Spleen (tissue), 11 donors: ENCODE measurements at regions not wholly inside any gene's neighbourhood (a gene's known extent, or its start where the extent isn't known, plus 50 kb on each side); places are given as distances from the start of the nearest gene placed in this dataset.

ENCODE experiments used
- DNase-seq: peaks from one replicate; pipeline ENCODE4 v3.0.0-alpha.2; 2020
- H3K27ac ChIP-seq, 8 donors: fragments of 200-600 bp; sonication (generic) in 7 of 8; 1 replicate in 4 of 8; 2 replicates in 4 of 8; pipeline versions ENCODE4 v1.5.0 to v1.8.0; 2016 to 2021; ENCODE audit warnings: inconsistent platforms in 4 of 8, mild to moderate bottlenecking in 4 of 8, moderate library complexity in 1 of 8
- H3K27me3 ChIP-seq, 7 donors: fragments of 200-600 bp; sonication (generic) in 6 of 7; replicated peaks in 1 of 7; 1 replicate in 4 of 7; 2 replicates in 3 of 7; pipeline versions ENCODE4 v1.5.0 to v1.8.0; 2016 to 2021; ENCODE audit warnings: inconsistent platforms in 3 of 7, mild to moderate bottlenecking in 1 of 7
- H3K36me3 ChIP-seq, 6 donors: fragments of 200-600 bp; sonication (generic) in 5 of 6; 1 replicate in 4 of 6; 2 replicates in 2 of 6; pipeline versions ENCODE4 v1.5.0 to v1.8.0; 2016 to 2021; ENCODE audit warnings: inconsistent platforms in 2 of 6
- H3K4me1 ChIP-seq, 6 donors: fragments of 200-600 bp; sonication (generic) in 5 of 6; 1 replicate in 3 of 6; 2 replicates in 3 of 6; pipeline versions ENCODE4 v1.5.0 to v1.8.0; 2016 to 2021; ENCODE audit warnings: inconsistent platforms in 3 of 6
- H3K4me3 ChIP-seq, 8 donors: fragments of 200-600 bp; sonication (generic) in 7 of 8; 1 replicate in 4 of 8; 2 replicates in 4 of 8; pipeline versions ENCODE4 v1.5.0 to v1.8.0; 2016 to 2021; ENCODE audit warnings: inconsistent platforms in 4 of 8, mild to moderate bottlenecking in 4 of 8, moderate library complexity in 2 of 8
- H3K9me3 ChIP-seq, 8 donors: fragments of 200-600 bp; sonication (generic) in 7 of 8; 1 replicate in 4 of 8; 2 replicates in 4 of 8; pipeline versions ENCODE4 v1.5.0 to v1.8.0; 2016 to 2021; ENCODE audit warnings: inconsistent platforms in 4 of 8
- CTCF ChIP-seq, 11 experiments: fragments of 200-600 bp in 7 of 11; fragments of 450-650 bp in 4 of 11; sonication (generic) in 4 of 11; IDR thresholded peaks in 8 of 11; conservative IDR thresholded peaks in 3 of 11; 1 replicate in 7 of 11; 2 replicates in 4 of 11; pipeline versions ENCODE4 v1.4.0 to v1.8.0; 2016 to 2021; ENCODE audit warnings: antibody characterized with exemption in 11 of 11, inconsistent platforms in 4 of 11, mild to moderate bottlenecking in 1 of 11
- POLR2A ChIP-seq, 3 donors: fragments of 450-650 bp; IDR thresholded peaks; one replicate each; pipeline ENCODE4 v1.5.1; 2017; ENCODE audit warnings: antibody characterized with exemption in 3 of 3, mild to moderate bottlenecking in 1 of 3
- POLR2AphosphoS5 ChIP-seq, 3 donors: sonication (generic); formaldehyde crosslinking; IDR thresholded peaks; one replicate each; pipeline ENCODE4 v1.5.1; 2017; ENCODE audit warnings: antibody characterized with exemption in 3 of 3
- WGBS, 5 donors: extraction: QIAGEN DNeasy Blood & Tissue Kit in 3 of 5; methylation state at CpG; one replicate each; pipeline versions ENCODE4 v1.1.5 to v1.1.7; 2013 to 2018; 5-methylcytosine and 5-hydroxymethylcytosine counted together
- intact Hi-C: fragments of 100-400 bp; cut with DNase I; formaldehyde crosslinking; loops from one replicate; pipeline ENCODE4 v1.15.0; 2023; ENCODE audit warnings: low total_unique reads
- donor health status: healthy with polysubstance abuse.
- donor health status: DM: no; HTN: no; CAD: no; lungs with moderate emphysema.
- donor health status: DM: no; HTN: no; CAD: no.
- donor health status: Bipolar disorder and iron deficiency.
- donor health status: healthy.
- donor health status: DM: no; HTN: no; CAD: no.
- donor health status: DM: yes; HTN: yes; CAD: no.

- TF ChIP-seq POLR2A (IDR thresholded peaks at IDR 0.05) (no peak), CTCF (IDR thresholded peaks at IDR 0.05 in 8 of 11, conservative IDR thresholded peaks at IDR 0.05 in 3 of 11) (no peak)
- Histone ChIP-seq H3K36me3 (no peaks in the 10 kb centered on the region), H3K4me3 (no peak overlapping the region), H3K27me3 (no peaks in the 10 kb centered on the region), H3K27ac (no peak overlapping the region), H3K9me3 (peaks cover 0 to 5% (median 2%) of the 10 kb centered on the region in 8 donors), H3K4me1 (no peaks in the 10 kb centered on the region)
- no peak for DNase-seq
- intact Hi-C loops = no loop called here
- WGBS, 5 donors = 86 to 99% (median 93%) methylated on average over 3 of the region's 3 CpGs
Observed at GRCh38 chr2:136344339-136344738, 226.4 kb upstream of the CXCR4 start.

- WGBS, 5 donors = 65 to 92% (median 75%) methylated on average over 5 of the region's 5 CpGs
- Histone ChIP-seq H3K4me1 (no peaks in the 10 kb centered on the region), H3K27ac (no peak overlapping the region), H3K4me3 (no peak overlapping the region), H3K36me3 (no peaks in the 10 kb centered on the region), H3K9me3 (peaks cover 0 to 14% (median 4%) of the 10 kb centered on the region in 8 donors), H3K27me3 (no peaks in the 10 kb centered on the region)
- TF ChIP-seq POLR2AphosphoS5 (IDR thresholded peaks at IDR 0.05) (no peak), CTCF (IDR thresholded peaks at IDR 0.05 in 8 of 11, conservative IDR thresholded peaks at IDR 0.05 in 3 of 11) (no peak), POLR2A (IDR thresholded peaks at IDR 0.05) (no peak)
- no peak for DNase-seq
- intact Hi-C loops = no loop called here
Observed at GRCh38 chr2:136342138-136342537, 224.2 kb upstream of the CXCR4 start.

- no peaks in the 10 kb centered on the region for H3K27me3 ChIP-seq
- H3K4me3 ChIP-seq = no peak overlapping the region
- no peak for TF ChIP-seq CTCF (IDR thresholded peaks at IDR 0.05 in 8 of 11, conservative IDR thresholded peaks at IDR 0.05 in 3 of 11)
- no peak for TF ChIP-seq POLR2A (IDR thresholded peaks at IDR 0.05)
- no peak for TF ChIP-seq POLR2AphosphoS5 (IDR thresholded peaks at IDR 0.05)
- 50 to 77% (median 57%) methylated on average over 1 of the region's 1 CpG for WGBS, 5 donors
- no peak for DNase-seq
- H3K4me1 ChIP-seq = no peaks in the 10 kb centered on the region
- intact Hi-C loops = no loop called here
- H3K9me3 ChIP-seq = peaks cover 0 to 14% (median 4%) of the 10 kb centered on the region in 8 donors
- H3K36me3 ChIP-seq = no peaks in the 10 kb centered on the region
- H3K27ac ChIP-seq = no peak overlapping the region
Observed at GRCh38 chr2:136334967-136335366, 217.0 kb upstream of the CXCR4 start.

GRCh38 chr2:136332436-136333095, 214.6 kb upstream of the CXCR4 start:
- no peaks in the 10 kb centered on the region for H3K27me3 ChIP-seq
- intact Hi-C loops = no loop called here
- H3K9me3 ChIP-seq = no peaks in the 10 kb centered on the region
- no peaks in the 10 kb centered on the region for H3K36me3 ChIP-seq
- TF ChIP-seq POLR2A (IDR thresholded peaks at IDR 0.05) (no peak), POLR2AphosphoS5 (IDR thresholded peaks at IDR 0.05) (no peak), CTCF (IDR thresholded peaks at IDR 0.05 in 8 of 11, conservative IDR thresholded peaks at IDR 0.05 in 3 of 11) (no peak)
- 63 to 83% (median 69%) methylated on average over 3 of the region's 3 CpGs for WGBS, 5 donors
- H3K4me1 ChIP-seq = peaks cover 0 to 9% (median 3%) of the 10 kb centered on the region in 6 donors
- no peak overlapping the region for H3K27ac ChIP-seq
- DNase-seq = no peak
- H3K4me3 ChIP-seq = no peak overlapping the region
